ENCODE measurements at regions not wholly inside any gene's neighbourhood (a gene's known extent, or its start where the extent isn't known, plus 50 kb on each side); places are given as distances from the start of the nearest gene placed in this dataset.
A peak's percentile ranks its signal among the peaks of the same experiment; 100 is the strongest.

- H3K27ac ChIP-seq (replicated peaks), result no peak overlapping the region
- H3K4me3 ChIP-seq (replicated peaks; ENCODE audit: insufficient read depth, low read length), result no peak overlapping the region
- no peaks in the 10 kb centered on the region for H3K27me3 ChIP-seq (ENCODE audit: insufficient read depth, poor library complexity, severe bottlenecking)
- no peak for DNase-seq (ENCODE audit: low read depth in 1 of 2, low spot score in 1 of 2)
- no peak for TF ChIP-seq GABPA (IDR thresholded peaks at IDR 0.05; ENCODE audit: low read depth)
- no peak for TF ChIP-seq POLR2AphosphoS5 (IDR thresholded peaks at IDR 0.05; ENCODE audit: low read depth)
- no peak for TF ChIP-seq REST (IDR thresholded peaks at IDR 0.05; ENCODE audit: insufficient replicate concordance, low read depth)
- TF ChIP-seq CTCF (IDR thresholded peaks at IDR 0.05; ENCODE audit: insufficient read depth, low read length), result no peak
- TF ChIP-seq SPI1 (IDR thresholded peaks at IDR 0.05; ENCODE audit: borderline replicate concordance, low read depth), result no peak
Observed at GRCh38 chr6:135701426-135701825, 150.1 kb upstream of the PDE7B start.

- no peak for TF ChIP-seq CTCF (IDR thresholded peaks at IDR 0.05; ENCODE audit: insufficient read depth, low read length)
- no peak for TF ChIP-seq REST (IDR thresholded peaks at IDR 0.05; ENCODE audit: insufficient replicate concordance, low read depth)
- no peak for TF ChIP-seq SPI1 (IDR thresholded peaks at IDR 0.05; ENCODE audit: borderline replicate concordance, low read depth)
- TF ChIP-seq POLR2AphosphoS5 (IDR thresholded peaks at IDR 0.05; ENCODE audit: low read depth), result no peak
- no peak for TF ChIP-seq GABPA (IDR thresholded peaks at IDR 0.05; ENCODE audit: low read depth)
- DNase-seq (ENCODE audit: low read depth in 1 of 2, low spot score in 1 of 2), result peak in 1 of 2 experiments; percentile 38
Observed at GRCh38 chr6:135703007-135703406, 148.5 kb upstream of the PDE7B start.

DNA sequence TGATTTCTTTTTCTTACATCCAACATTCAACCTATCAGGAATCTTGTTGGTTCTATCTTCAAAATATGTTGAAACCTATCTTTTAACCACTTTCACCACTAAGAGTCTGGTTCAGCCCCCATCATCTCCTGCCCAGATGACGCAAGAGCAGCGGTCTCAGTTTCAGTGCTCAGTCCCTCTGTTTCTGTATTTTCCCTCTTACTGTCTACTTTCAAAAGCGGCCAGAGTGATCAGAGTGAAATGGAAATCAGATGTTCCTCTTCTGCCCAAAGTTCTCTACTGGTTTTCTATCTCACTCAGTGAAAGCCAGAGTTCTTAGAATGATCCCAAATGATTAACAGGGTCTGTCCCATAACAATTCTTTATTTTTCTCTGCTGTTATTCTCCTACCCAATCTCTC lies 147.9 kb upstream of the PDE7B start:
- H3K27me3 ChIP-seq (ENCODE audit: insufficient read depth, poor library complexity, severe bottlenecking), result no peaks in the 10 kb centered on the region
- H3K27ac ChIP-seq (replicated peaks), result no peak overlapping the region
- TF ChIP-seq SPI1 (IDR thresholded peaks at IDR 0.05; ENCODE audit: borderline replicate concordance, low read depth), result no peak
- TF ChIP-seq POLR2AphosphoS5 (IDR thresholded peaks at IDR 0.05; ENCODE audit: low read depth), result no peak
- TF ChIP-seq REST (IDR thresholded peaks at IDR 0.05; ENCODE audit: insufficient replicate concordance, low read depth), result no peak
- no peak for TF ChIP-seq CTCF (IDR thresholded peaks at IDR 0.05; ENCODE audit: insufficient read depth, low read length)
- no peak for TF ChIP-seq GABPA (IDR thresholded peaks at IDR 0.05; ENCODE audit: low read depth)
- no peak overlapping the region for H3K4me3 ChIP-seq (replicated peaks; ENCODE audit: insufficient read depth, low read length)
- peak; percentile 30 to 82 for DNase-seq (ENCODE audit: low read depth in 1 of 2, low spot score in 1 of 2)

More at GRCh38 chr6:135703007-135703406, 148.5 kb upstream of the PDE7B start:
- Histone ChIP-seq H3K27me3 (ENCODE audit: insufficient read depth, poor library complexity, severe bottlenecking) (no peaks in the 10 kb centered on the region), H3K4me3 (replicated peaks; ENCODE audit: insufficient read depth, low read length) (no peak overlapping the region), H3K27ac (replicated peaks) (0 out of 2 replicates have a peak overlapping the region, but pooled peaks have one; percentile 3)
